Muscle layer of colon (tissue), 2 donors: ENCODE measurements at regions not wholly inside any gene's neighbourhood (a gene's known extent, or its start where the extent isn't known, plus 50 kb on each side); places are given as distances from the start of the nearest gene placed in this dataset.

Experiments
- H3K27ac ChIP-seq: one replicate; pipeline ENCODE4 v1.7.0; 2013; ENCODE audit warnings: low read depth, mild to moderate bottlenecking, low read length, moderate library complexity
- H3K27me3 ChIP-seq, 2 donors: one replicate each; pipeline ENCODE4 v1.7.0; 2013; ENCODE audit warnings: low read length in 2 of 2, mild to moderate bottlenecking in 2 of 2; ENCODE audit not compliant: insufficient read depth in 2 of 2, control insufficient read depth in 1 of 2
- H3K36me3 ChIP-seq: one replicate; pipeline ENCODE4 v1.7.0; 2013; ENCODE audit warnings: mild to moderate bottlenecking, low read length; ENCODE audit not compliant: insufficient read depth
- H3K4me1 ChIP-seq: one replicate; pipeline ENCODE4 v1.7.0; 2013; ENCODE audit warnings: mild to moderate bottlenecking, low read length; ENCODE audit not compliant: insufficient read depth
- H3K4me3 ChIP-seq, 2 donors: one replicate each; pipeline ENCODE4 v1.7.0; 2013; ENCODE audit warnings: low read length in 2 of 2, low read depth in 1 of 2, mild to moderate bottlenecking in 1 of 2, moderate library complexity in 1 of 2
- H3K9ac ChIP-seq: one replicate; pipeline ENCODE4 v1.7.0; 2013; ENCODE audit warnings: low read length
- H3K9me3 ChIP-seq: one replicate; pipeline ENCODE4 v1.7.0; 2013; ENCODE audit warnings: mild to moderate bottlenecking, low read length
- donor health status: abdominal sarcoma.
- donor health status: Adenocarcinoma of cecum.

- Histone ChIP-seq H3K9me3 (no peaks in the 10 kb centered on the region), H3K9ac (no peak overlapping the region), H3K36me3 (no peaks in the 10 kb centered on the region), H3K27me3 (no peaks in the 10 kb centered on the region), H3K27ac (no peak overlapping the region), H3K4me3 (no peak overlapping the region), H3K4me1 (no peaks in the 10 kb centered on the region)
Measured at GRCh38 chr16:65515193-65515592, 393.3 kb upstream of the CDH11 start.

- H3K27ac ChIP-seq, result no peak overlapping the region
Measured at GRCh38 chr16:65510850-65511249, 389.0 kb upstream of the CDH11 start.

GRCh38 chr16:65510241-65510640 lies 388.4 kb upstream of the CDH11 start:
- no peaks in the 10 kb centered on the region for H3K4me1 ChIP-seq
- no peak overlapping the region for H3K27ac ChIP-seq
- no peaks in the 10 kb centered on the region for H3K9me3 ChIP-seq
- H3K4me3 ChIP-seq, result no peak overlapping the region
- no peak overlapping the region for H3K9ac ChIP-seq
- H3K36me3 ChIP-seq, result no peaks in the 10 kb centered on the region
- H3K27me3 ChIP-seq, result no peaks in the 10 kb centered on the region

More at GRCh38 chr16:65510850-65511249, 389.0 kb upstream of the CDH11 start:
- no peaks in the 10 kb centered on the region for H3K9me3 ChIP-seq
- no peak overlapping the region for H3K4me3 ChIP-seq
- H3K4me1 ChIP-seq, result no peaks in the 10 kb centered on the region
- no peak overlapping the region for H3K9ac ChIP-seq
- no peaks in the 10 kb centered on the region for H3K36me3 ChIP-seq
- H3K27me3 ChIP-seq, result no peaks in the 10 kb centered on the region

DNA sequence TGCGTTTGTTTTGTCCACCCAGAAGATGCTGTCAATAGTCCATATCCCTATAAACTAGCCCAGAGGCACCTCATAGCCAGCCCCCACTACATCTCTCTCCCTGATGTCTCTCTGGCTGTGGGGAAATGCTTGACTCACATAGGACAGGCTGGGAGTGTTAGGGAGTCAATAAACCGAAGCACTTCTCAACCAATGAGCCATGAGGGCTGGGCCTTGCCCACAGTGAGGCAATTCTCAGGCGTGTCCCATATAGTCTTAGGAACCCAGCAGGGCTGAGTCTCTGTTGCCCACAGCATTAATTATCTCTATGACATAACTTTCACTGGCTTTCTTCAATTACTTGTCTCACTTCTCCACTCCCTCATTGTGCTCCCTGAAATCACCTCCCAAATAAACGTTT lies 387.3 kb upstream of the CDH11 start:
- H3K4me3 ChIP-seq, result no peak overlapping the region
- H3K9me3 ChIP-seq, result no peaks in the 10 kb centered on the region
- H3K4me1 ChIP-seq, result no peaks in the 10 kb centered on the region
- H3K27me3 ChIP-seq, result no peaks in the 10 kb centered on the region
- no peak overlapping the region for H3K27ac ChIP-seq
- no peak overlapping the region for H3K9ac ChIP-seq
- no peaks in the 10 kb centered on the region for H3K36me3 ChIP-seq

DNA sequence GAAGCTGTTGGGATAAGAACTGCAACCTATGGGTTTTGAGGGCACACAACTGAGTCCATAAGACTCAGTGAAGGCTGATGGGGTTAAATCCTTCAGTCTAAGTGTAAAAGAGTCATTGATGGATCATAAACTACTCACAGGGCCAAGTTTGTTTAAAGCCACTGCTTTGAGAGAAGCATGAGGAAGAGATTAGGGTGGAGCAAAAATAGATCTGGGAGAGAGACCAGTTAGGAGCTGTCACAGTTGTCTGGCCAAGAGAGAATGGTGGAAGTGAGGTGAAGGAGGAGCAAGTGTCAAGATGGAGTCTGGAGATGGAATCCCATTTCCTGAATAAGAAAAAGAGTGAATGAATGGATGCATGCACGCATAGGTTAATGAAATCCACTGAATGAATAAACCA lies 379.1 kb upstream of the CDH11 start:
- no peaks in the 10 kb centered on the region for H3K27me3 ChIP-seq

GRCh38 chr16:65500007-65500406 lies 378.1 kb upstream of the CDH11 start:
- Histone ChIP-seq H3K4me3 (no peak overlapping the region), H3K27me3 (no peaks in the 10 kb centered on the region), H3K9ac (no peak overlapping the region), H3K4me1 (no peaks in the 10 kb centered on the region), H3K27ac (no peak overlapping the region), H3K9me3 (no peaks in the 10 kb centered on the region), H3K36me3 (no peaks in the 10 kb centered on the region)

More for the DNA sequence above, 379.1 kb upstream of the CDH11 start:
- Histone ChIP-seq H3K9me3 (no peaks in the 10 kb centered on the region), H3K27ac (no peak overlapping the region), H3K4me3 (no peak overlapping the region), H3K36me3 (no peaks in the 10 kb centered on the region), H3K4me1 (no peaks in the 10 kb centered on the region), H3K9ac (no peak overlapping the region)

DNA sequence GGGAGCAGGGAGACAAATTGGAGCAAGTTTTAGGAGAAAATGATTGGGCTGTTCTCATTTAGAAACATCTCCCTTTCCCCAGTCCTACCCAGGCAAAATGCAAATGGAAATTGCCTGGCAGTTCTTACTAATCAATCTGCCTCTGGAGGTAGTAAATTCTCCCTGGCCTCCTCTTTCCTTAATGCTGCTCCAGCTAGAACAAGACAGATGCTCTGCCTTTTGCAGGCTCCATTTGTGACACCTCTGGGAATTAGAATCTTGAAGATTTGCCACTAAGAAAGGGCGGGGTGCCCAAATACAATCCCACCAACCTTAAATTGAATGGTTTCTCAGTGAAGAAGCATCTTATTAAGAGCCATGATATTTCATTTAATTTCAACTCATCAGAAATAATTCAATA lies 377.7 kb upstream of the CDH11 start:
- Histone ChIP-seq H3K27ac (no peak overlapping the region), H3K36me3 (no peaks in the 10 kb centered on the region), H3K9me3 (no peaks in the 10 kb centered on the region), H3K4me1 (no peaks in the 10 kb centered on the region), H3K4me3 (no peak overlapping the region), H3K27me3 (no peaks in the 10 kb centered on the region), H3K9ac (no peak overlapping the region)

DNA sequence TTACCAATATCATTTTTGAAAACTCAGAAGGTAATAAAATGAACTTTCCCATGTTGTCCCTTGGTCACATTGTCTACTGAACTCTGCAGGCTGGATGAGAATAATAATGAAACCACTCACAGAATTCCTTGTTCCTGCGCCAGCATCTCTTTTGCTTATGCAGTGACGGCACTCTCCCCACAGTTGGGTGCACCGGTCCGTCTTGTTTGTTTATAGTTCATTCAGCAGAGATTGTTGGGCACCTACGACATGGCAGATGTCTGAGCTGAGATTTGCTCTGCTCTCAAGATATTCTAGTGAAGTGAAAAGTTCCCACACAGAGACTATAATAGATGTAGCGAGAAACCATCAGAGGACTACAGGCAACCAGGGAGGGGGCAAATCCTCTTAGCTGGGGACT lies 375.7 kb upstream of the CDH11 start:
- Histone ChIP-seq H3K36me3 (no peaks in the 10 kb centered on the region), H3K9ac (no peak overlapping the region), H3K27me3 (no peaks in the 10 kb centered on the region), H3K4me3 (no peak overlapping the region), H3K4me1 (no peaks in the 10 kb centered on the region), H3K27ac (no peak overlapping the region), H3K9me3 (no peaks in the 10 kb centered on the region)

DNA sequence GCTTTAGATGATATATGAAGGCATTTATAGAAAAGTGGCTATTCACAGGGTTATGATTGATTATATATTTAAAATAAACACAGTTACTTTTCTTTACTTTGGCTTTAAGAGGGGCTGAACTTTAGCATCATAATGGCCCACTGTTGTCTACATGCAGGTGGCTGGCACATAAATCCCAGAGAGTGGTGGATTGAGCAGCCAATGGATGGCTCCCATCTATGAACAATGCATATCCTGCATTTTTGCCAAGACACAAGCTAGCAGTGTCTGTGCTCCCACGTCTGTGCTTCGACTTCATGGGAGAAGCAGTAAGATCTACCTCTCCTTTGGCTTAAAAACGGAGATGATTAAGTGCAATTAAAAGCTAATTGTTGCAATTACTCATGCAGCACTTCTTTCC lies 373.2 kb upstream of the CDH11 start:
- Histone ChIP-seq H3K27me3 (no peaks in the 10 kb centered on the region), H3K9me3 (no peaks in the 10 kb centered on the region), H3K36me3 (no peaks in the 10 kb centered on the region), H3K9ac (no peak overlapping the region), H3K4me3 (no peak overlapping the region), H3K27ac (no peak overlapping the region), H3K4me1 (no peaks in the 10 kb centered on the region)

- Histone ChIP-seq H3K36me3 (no peaks in the 10 kb centered on the region), H3K27ac (no peak overlapping the region), H3K9me3 (no peaks in the 10 kb centered on the region), H3K9ac (no peak overlapping the region), H3K4me3 (no peak overlapping the region), H3K27me3 (no peaks in the 10 kb centered on the region), H3K4me1 (no peaks in the 10 kb centered on the region)
Measured at GRCh38 chr16:65494609-65495008, 372.7 kb upstream of the CDH11 start.

DNA sequence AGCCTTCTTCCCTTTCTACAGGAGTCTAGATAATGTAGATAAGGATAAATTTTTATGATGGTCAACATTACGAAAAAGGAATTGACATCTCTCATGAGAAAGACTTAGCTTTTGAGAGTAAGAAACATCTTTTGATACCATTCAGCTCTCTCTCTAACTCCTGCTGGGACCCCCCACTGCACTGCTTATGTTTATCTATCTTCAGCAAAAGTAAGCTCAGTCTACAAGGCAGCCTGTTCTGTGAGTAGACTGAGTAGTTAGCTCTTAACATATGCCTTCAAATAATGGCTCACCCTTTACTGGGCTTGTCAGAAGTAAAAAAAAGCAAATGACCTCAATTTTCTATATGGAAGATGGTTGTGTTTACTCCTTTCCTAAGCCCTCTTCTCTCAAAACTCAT lies 372.2 kb upstream of the CDH11 start:
- Histone ChIP-seq H3K27me3 (no peaks in the 10 kb centered on the region), H3K4me1 (no peaks in the 10 kb centered on the region), H3K4me3 (no peak overlapping the region), H3K9ac (no peak overlapping the region), H3K9me3 (no peaks in the 10 kb centered on the region), H3K36me3 (no peaks in the 10 kb centered on the region), H3K27ac (no peak overlapping the region)

GRCh38 chr16:65490286-65490685 lies 368.4 kb upstream of the CDH11 start:
- Histone ChIP-seq H3K27me3 (no peaks in the 10 kb centered on the region), H3K27ac (no peak overlapping the region), H3K4me1 (no peaks in the 10 kb centered on the region), H3K9me3 (no peaks in the 10 kb centered on the region), H3K36me3 (no peaks in the 10 kb centered on the region), H3K9ac (no peak overlapping the region), H3K4me3 (no peak overlapping the region)
